ENCODE measurements at regions not wholly inside any gene's neighbourhood (a gene's known extent, or its start where the extent isn't known, plus 50 kb on each side); places are given as distances from the start of the nearest gene placed in this dataset.
"Not testable (repeated sequence)": the region's sequence is repeated elsewhere in the genome, so short reads cannot be mapped to it uniquely, and the experiment has no call there.

DNA sequence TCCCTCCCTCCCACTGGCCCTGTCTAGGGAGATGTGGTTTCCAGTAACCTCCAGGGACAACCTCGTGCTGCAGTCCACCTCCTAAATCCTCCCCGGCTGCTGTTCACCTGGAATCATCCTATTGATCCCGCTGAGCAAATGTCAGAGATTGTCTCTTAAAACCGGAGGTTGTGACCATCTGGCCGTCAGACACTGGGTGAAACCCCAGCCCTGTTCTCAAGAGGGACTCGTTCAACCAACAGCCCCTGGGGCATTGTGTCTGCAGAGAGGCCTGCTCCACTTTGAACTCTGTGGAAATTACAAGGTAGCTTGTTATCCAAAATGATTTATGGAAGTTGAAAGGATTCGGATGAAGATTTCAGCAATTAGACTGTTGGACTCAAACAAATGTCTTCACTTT lies 498.0 kb downstream of the MATN1 start:
- 58 to 60% methylated on average over 1 to 2 of the region's 7 CpGs for WGBS, 2 donors (ENCODE audit: low coverage in 1 of 2)
- Histone ChIP-seq H3K27me3 (peaks cover 37% of the 10 kb centered on the region), H3K9me3 (no peaks in the 10 kb centered on the region), H3K27ac (no peak overlapping the region), H3K4me3 (no peak overlapping the region), H3K36me3 (no peaks in the 10 kb centered on the region), H3K4me1 (no peaks in the 10 kb centered on the region)
- no peak for ATAC-seq
- TF ChIP-seq, protein P1, sequence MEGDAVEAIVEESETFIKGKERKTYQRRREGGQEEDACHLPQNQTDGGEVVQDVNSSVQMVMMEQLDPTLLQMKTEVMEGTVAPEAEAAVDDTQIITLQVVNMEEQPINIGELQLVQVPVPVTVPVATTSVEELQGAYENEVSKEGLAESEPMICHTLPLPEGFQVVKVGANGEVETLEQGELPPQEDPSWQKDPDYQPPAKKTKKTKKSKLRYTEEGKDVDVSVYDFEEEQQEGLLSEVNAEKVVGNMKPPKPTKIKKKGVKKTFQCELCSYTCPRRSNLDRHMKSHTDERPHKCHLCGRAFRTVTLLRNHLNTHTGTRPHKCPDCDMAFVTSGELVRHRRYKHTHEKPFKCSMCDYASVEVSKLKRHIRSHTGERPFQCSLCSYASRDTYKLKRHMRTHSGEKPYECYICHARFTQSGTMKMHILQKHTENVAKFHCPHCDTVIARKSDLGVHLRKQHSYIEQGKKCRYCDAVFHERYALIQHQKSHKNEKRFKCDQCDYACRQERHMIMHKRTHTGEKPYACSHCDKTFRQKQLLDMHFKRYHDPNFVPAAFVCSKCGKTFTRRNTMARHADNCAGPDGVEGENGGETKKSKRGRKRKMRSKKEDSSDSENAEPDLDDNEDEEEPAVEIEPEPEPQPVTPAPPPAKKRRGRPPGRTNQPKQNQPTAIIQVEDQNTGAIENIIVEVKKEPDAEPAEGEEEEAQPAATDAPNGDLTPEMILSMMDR (IDR thresholded peaks at IDR 0.05), result no peak
- TF ChIP-seq POLR2AphosphoS5 (IDR thresholded peaks at IDR 0.05) (no peak), POLR2A (IDR thresholded peaks at IDR 0.05) (no peak), EP300 (IDR thresholded peaks at IDR 0.05) (no peak)

- H3K4me1 ChIP-seq, result no peaks in the 10 kb centered on the region
- H3K9me3 ChIP-seq, result no peaks in the 10 kb centered on the region
- TF ChIP-seq POLR2AphosphoS5 (IDR thresholded peaks at IDR 0.05) (no peak), EP300 (IDR thresholded peaks at IDR 0.05) (no peak), POLR2A (IDR thresholded peaks at IDR 0.05) (no peak)
- TF ChIP-seq, protein P1 (IDR thresholded peaks at IDR 0.05), result no peak
- no peak for ATAC-seq
- WGBS, 2 donors (ENCODE audit: low coverage in 1 of 2), result 46 to 77% methylated on average over 4 of the region's 4 CpGs
- no peak overlapping the region for H3K27ac ChIP-seq
- no peak overlapping the region for H3K4me3 ChIP-seq
- peaks cover 32% of the 10 kb centered on the region for H3K27me3 ChIP-seq
- H3K36me3 ChIP-seq, result no peaks in the 10 kb centered on the region
Measured at GRCh38 chr1:30219675-30220074, 503.7 kb downstream of the MATN1 start.

DNA sequence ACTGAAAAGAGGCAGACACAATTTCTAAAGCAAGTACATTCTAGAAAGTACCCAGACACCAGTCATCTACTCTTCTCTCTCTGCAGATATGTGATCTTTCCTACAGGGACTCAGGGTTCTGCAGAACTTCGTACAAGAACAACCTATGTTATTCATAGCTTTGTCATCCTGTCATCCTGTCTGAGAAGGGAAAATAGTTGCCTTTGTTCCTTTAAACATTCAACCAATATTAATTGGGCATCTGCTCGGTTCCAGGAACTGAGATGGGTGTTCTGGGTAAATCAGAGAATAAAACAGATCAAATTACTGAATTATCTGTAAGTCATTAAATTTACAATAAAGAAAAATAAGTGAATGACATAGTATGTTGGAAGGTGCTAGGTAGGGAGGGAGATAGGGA lies 504.9 kb downstream of the MATN1 start:
- Histone ChIP-seq H3K36me3 (no peaks in the 10 kb centered on the region), H3K27ac (no peak overlapping the region), H3K4me1 (no peaks in the 10 kb centered on the region), H3K9me3 (no peaks in the 10 kb centered on the region), H3K27me3 (peaks cover 25% of the 10 kb centered on the region), H3K4me3 (no peak overlapping the region)
- no peak for ATAC-seq
- TF ChIP-seq POLR2A (IDR thresholded peaks at IDR 0.05), result no peak
- TF ChIP-seq POLR2AphosphoS5 (IDR thresholded peaks at IDR 0.05), result no peak
- TF ChIP-seq EP300 (IDR thresholded peaks at IDR 0.05), result no peak
- TF ChIP-seq, protein P1 (IDR thresholded peaks at IDR 0.05), result no peak
- 13 to 23% methylated on average over 2 of the region's 2 CpGs for WGBS, 2 donors (ENCODE audit: low coverage in 1 of 2)

DNA sequence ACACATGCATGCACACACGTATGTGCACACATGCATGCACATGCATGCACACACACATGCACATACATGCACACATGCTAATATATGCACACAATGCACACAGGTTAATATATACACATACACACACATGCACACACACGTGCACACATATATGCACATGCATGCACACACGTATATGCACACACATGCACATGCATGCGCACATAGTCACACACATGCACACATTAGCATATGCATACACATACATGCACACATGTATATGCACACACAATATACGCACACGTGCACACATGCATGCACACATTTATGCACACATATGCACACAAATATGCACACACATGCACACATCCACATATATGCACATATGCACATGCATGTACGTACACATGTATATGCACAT lies 506.8 kb downstream of the MATN1 start:
- Histone ChIP-seq H3K36me3 (no peaks in the 10 kb centered on the region), H3K27me3 (peaks cover 28% of the 10 kb centered on the region), H3K9me3 (no peaks in the 10 kb centered on the region), H3K4me3 (no peak overlapping the region), H3K27ac (no peak overlapping the region), H3K4me1 (no peaks in the 10 kb centered on the region)
- TF ChIP-seq POLR2AphosphoS5 (IDR thresholded peaks at IDR 0.05), result no peak
- no peak for TF ChIP-seq EP300 (IDR thresholded peaks at IDR 0.05)
- no peak for TF ChIP-seq POLR2A (IDR thresholded peaks at IDR 0.05)
- TF ChIP-seq, protein P1 (IDR thresholded peaks at IDR 0.05), result no peak
- WGBS, 2 donors (ENCODE audit: low coverage in 1 of 2), result 87 to 91% methylated on average over 7 of the region's 7 CpGs
- ATAC-seq, result no peak

GRCh38 chr1:30213936-30214335 lies 509.4 kb downstream of the MATN1 start:
- TF ChIP-seq POLR2AphosphoS5 (IDR thresholded peaks at IDR 0.05) (no peak), EP300 (IDR thresholded peaks at IDR 0.05) (no peak)
- TF ChIP-seq, protein P1 (IDR thresholded peaks at IDR 0.05), result no peak
- Histone ChIP-seq H3K9me3 (no peaks in the 10 kb centered on the region), H3K27ac (no peak overlapping the region), H3K4me1 (no peaks in the 10 kb centered on the region), H3K36me3 (no peaks in the 10 kb centered on the region), H3K27me3 (peaks cover 20% of the 10 kb centered on the region), H3K4me3 (no peak overlapping the region)
- ATAC-seq, result no peak
- WGBS, 2 donors (ENCODE audit: low coverage in 1 of 2), result 62 to 100% methylated on average over 1 to 4 of the region's 7 CpGs

GRCh38 chr1:30207962-30208361 lies 515.4 kb downstream of the MATN1 start:
- 80% methylated on average over 1 of the region's 1 CpG for WGBS, 2 donors (ENCODE audit: low coverage in 1 of 2)

GRCh38 chr1:30206631-30207030 lies 516.8 kb downstream of the MATN1 start:
- not testable (repeated sequence) for H3K9me3 ChIP-seq, H3K27me3 ChIP-seq, H3K4me1 ChIP-seq, H3K36me3 ChIP-seq, H3K4me3 ChIP-seq, H3K27ac ChIP-seq, ATAC-seq
- WGBS, 2 donors (ENCODE audit: low coverage in 1 of 2), result 80 to 89% methylated on average over 1 to 5 of the region's 5 CpGs

More at GRCh38 chr1:30207962-30208361, 515.4 kb downstream of the MATN1 start:
- H3K27ac ChIP-seq, H3K4me3 ChIP-seq, H3K4me1 ChIP-seq, H3K36me3 ChIP-seq, H3K27me3 ChIP-seq, H3K9me3 ChIP-seq, ATAC-seq: not testable (repeated sequence)

- H3K4me1 ChIP-seq, H3K27me3 ChIP-seq, H3K27ac ChIP-seq, H3K9me3 ChIP-seq, H3K4me3 ChIP-seq, H3K36me3 ChIP-seq, ATAC-seq: not testable (repeated sequence)
- 51 to 63% methylated on average over 3 to 5 of the region's 5 CpGs for WGBS, 2 donors (ENCODE audit: low coverage in 1 of 2)
Measured at GRCh38 chr1:30204916-30205315, 518.5 kb downstream of the MATN1 start.
